CD4-positive, alpha-beta T cell treated with Interleukin-15 for 4 hours (primary cell): ENCODE measurements at regions not wholly inside any gene's neighbourhood (a gene's known extent, or its start where the extent isn't known, plus 50 kb on each side); places are given as distances from the start of the nearest gene placed in this dataset.
"Not testable (repeated sequence)": the region's sequence is repeated elsewhere in the genome, so short reads cannot be mapped to it uniquely, and the experiment has no call there.

Source experiments
- DNase-seq: peaks from one replicate; pipeline ENCODE4 v3.0.0-alpha.2; 2020; ENCODE audit warnings: low spot score

- DNase-seq, result no peak
These were observed 1339.3 kb downstream of the EFNA5 start for GRCh38 chr5:106331415-106331814.

- no peak for DNase-seq
These were observed 1346.4 kb downstream of the EFNA5 start for GRCh38 chr5:106324356-106324755.

GRCh38 chr5:106321242-106321641 lies 1349.5 kb downstream of the EFNA5 start:
- no peak for DNase-seq

- no peak for DNase-seq
These were observed 1356.4 kb downstream of the EFNA5 start for GRCh38 chr5:106314221-106314824.

GRCh38 chr5:106312360-106312759 lies 1358.4 kb downstream of the EFNA5 start:
- no peak for DNase-seq

GRCh38 chr5:106311230-106311915 lies 1359.4 kb downstream of the EFNA5 start:
- DNase-seq, result no peak

GRCh38 chr5:106307265-106307664 lies 1363.5 kb downstream of the EFNA5 start:
- no peak for DNase-seq

GRCh38 chr5:106306313-106307028 lies 1364.3 kb downstream of the EFNA5 start:
- no peak for DNase-seq

- no peak for DNase-seq
These were observed 1366.8 kb downstream of the EFNA5 start for GRCh38 chr5:106303911-106304310.

GRCh38 chr5:106292654-106293053 lies 1378.1 kb downstream of the EFNA5 start:
- DNase-seq, result no peak

GRCh38 chr5:106290841-106291240 lies 1379.9 kb downstream of the EFNA5 start:
- DNase-seq, result no peak

GRCh38 chr5:106288979-106289378 lies 1381.8 kb downstream of the EFNA5 start:
- no peak for DNase-seq

GRCh38 chr5:106277540-106278096 lies 1393.1 kb downstream of the EFNA5 start:
- DNase-seq, result no peak

GRCh38 chr5:106269252-106269843 lies 1401.4 kb downstream of the EFNA5 start:
- DNase-seq, result no peak

- DNase-seq, result no peak
These were observed 1403.5 kb downstream of the EFNA5 start for GRCh38 chr5:106267256-106267655.

- DNase-seq, result no peak
These were observed 1408.3 kb downstream of the EFNA5 start for GRCh38 chr5:106262395-106262794.

- DNase-seq, result not testable (repeated sequence)
These were observed 1411.2 kb downstream of the EFNA5 start for GRCh38 chr5:106259431-106260090.

GRCh38 chr5:106258591-106259125 lies 1412.1 kb downstream of the EFNA5 start:
- no peak for DNase-seq

- no peak for DNase-seq
These were observed 1416.0 kb downstream of the EFNA5 start for GRCh38 chr5:106254784-106255183.

GRCh38 chr5:106246044-106246745 lies 1424.5 kb downstream of the EFNA5 start:
- DNase-seq, result not testable (repeated sequence)

- DNase-seq, result no peak
These were observed 1429.3 kb downstream of the EFNA5 start for GRCh38 chr5:106241409-106241808.
